HPDE6-E6E7 (cell line): ENCODE measurements at regions not wholly inside any gene's neighbourhood (a gene's known extent, or its start where the extent isn't known, plus 50 kb on each side); places are given as distances from the start of the nearest gene placed in this dataset.

Experiments used
- DNase-seq: peaks from one replicate; pipeline ENCODE4 v3.0.0; 2011; ENCODE audit warnings: missing footprints; ENCODE audit errors: extremely low spot score

DNA sequence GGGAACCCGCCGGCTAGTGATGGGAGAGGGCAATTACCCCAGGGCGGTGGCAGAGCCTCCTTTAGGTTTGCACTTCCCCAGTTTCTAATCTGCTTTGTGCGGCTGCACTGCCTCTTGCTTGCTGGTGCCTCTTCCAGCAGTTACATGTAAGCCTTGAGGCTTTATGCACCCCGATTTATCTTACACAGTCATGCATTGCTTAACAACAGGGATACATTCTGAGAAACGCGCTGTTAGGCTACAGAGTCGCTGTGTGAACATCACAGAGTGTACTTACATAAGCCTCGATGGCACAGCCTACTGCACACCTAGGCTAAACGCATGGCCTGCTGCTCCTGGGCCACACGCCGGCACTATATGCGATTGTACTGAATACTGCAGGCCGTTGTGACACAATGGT lies 155.6 kb upstream of the MKI67 start:
- DNase-seq, result no peak

DNA sequence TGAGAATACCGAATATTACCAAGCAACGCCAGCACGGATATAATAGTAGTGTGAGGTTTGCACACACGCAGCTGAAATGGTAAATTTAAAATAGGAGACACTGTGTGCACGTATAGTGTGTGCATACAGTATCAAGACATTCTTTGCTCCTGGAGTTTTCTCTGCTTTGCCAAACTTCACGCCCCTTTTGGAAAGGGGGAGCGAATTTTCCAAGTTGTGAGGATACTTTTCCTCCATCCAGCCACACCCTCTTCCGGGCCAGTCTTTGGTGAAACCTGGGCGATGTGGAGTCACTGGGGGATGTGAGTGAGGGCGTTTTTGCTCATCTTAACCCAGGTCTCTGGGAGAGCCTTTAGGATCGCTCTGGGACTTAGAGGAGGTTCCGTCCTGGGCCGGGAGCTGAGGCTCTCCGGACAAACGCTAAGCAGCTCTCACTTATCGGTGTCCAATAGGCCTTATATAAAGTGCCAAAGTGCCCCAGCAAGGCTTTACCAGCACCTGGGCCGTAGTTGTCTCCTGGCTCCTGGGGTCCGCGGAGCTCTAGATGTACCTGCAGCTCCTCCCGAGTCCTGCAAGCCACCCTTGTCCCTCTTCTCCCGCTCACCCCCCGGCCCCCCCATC lies 160.0 kb upstream of the MKI67 start:
- DNase-seq, result no peak

DNA sequence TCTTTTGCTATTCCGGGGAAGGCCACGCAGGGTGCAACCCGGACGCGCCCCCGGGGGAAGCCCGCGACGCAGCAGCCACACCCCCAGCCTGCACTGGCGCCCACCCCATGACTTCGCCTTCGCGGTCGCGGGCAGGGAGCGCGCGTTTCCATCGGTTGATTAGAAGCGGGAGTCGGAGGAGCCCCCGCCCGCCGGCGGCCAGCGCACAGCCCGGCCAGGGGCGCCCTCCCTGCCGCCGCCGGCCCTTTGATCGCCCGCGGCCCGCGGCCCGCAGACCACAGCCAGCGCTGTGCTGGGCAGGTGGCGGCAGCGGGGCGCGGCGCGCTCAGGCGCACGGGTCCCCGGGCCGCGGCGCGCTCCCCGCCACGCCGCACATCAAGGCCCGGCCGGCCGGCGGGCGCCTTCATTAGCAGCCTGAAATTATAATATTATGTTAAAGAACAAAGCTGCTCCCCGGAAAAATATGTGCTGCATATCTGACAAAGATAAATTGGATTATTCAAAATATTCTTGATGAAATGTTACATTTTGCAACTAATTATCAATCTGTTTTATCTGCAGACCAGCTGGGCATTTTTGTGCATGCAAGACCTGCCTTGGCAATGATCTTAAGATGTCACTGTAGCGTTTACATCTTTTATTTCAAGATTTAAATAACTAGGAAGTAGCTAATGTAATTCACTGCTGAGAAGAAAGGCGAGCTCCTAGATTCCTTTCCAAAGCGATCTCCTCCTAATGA lies 160.7 kb upstream of the MKI67 start:
- no peak for DNase-seq

DNA sequence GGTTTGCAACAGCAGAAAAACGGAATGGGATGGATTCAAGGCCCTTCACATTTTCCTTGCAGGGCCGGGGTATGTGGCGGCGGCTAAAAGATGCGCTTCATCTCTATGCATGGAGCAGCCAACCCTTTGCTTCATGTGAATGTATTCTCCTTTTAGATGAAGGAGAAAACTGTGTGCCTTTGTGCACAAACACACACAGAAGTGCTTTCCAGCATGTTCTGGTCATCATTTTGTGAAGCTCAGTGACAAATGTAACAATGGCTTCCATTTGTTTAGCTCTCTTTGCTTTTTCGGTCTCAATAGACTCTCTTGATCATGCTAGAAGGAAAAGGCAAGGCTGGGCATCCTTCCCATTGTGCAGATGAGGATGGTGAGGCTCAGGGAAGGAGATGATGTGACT lies 161.7 kb upstream of the MKI67 start:
- no peak for DNase-seq

DNA sequence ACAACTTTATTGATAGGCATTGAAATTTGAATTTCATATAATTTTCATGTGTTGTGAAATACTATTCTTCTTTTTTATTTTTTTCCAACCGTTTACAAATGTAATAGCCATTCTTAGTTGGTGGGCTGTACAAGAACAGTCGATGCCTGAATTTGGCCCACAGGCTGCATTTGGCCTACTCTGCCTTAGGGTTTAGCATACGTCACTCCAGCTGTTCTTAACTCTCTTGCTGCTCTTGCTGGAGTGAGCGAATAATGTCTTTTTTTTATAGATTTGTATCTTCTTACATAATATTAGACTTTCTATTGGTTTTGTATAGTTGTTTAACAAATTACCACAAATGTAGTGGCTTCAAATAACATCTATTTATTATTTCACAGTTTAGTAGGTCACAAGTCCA lies 163.4 kb upstream of the MKI67 start:
- no peak for DNase-seq

- no peak for DNase-seq
These were observed 168.8 kb upstream of the MKI67 start for GRCh38 chr10:128295003-128295402.

- no peak for DNase-seq
These were observed 170.2 kb upstream of the MKI67 start for GRCh38 chr10:128296253-128297007.

DNA sequence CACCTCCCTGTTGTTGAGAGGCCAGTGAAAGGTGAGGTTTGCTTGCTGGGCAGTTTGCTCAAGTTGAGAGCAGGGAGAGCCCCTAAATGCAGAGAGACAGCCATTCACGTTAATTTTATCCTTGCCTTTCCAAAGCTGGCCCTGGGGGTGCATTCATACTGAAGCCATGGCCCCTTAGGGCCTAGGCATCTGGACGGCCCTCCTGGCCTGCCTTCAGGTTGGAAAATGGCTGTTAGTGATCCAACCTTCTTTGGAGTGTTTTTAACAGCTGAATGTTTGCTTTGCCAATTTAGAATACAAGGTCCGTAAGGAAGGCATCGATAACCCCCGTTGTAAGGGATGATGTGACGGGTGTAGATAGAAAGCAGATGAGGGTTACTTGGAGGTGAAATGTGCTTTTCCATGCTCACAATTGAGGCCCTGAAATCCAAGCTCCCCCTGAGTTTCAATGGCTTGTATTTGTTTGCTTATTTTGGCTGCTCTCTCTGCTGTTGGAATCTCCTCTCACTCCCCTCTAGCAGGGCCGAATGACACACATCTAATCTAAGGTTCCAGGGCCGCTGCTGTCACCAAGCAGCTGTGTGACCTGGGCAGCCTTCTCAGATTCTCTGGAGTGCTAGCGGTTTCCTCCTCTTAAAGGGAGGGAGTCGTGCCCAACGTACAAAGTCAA lies 171.6 kb upstream of the MKI67 start:
- no peak for DNase-seq

DNA sequence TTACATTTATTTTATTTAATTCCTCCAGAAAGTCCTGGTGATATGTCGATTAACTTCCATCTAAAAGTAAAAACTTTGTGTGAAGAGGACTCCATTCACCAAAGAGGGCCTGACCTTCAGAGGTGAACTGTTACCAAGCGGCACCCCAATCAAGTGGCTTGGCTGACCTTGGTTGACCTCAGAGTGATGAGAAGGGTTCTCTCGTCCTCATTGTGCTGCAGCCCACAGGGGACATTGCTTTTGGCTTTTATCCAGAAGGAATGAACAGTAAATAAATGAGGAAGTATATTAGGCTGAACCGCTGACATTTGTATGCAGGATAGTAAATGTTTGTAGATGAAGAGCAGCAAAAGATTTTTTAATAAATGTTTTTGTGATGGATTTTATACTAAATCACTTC lies 172.4 kb upstream of the MKI67 start:
- DNase-seq, result no peak

- DNase-seq, result no peak
These were observed 174.1 kb upstream of the MKI67 start for GRCh38 chr10:128300290-128300824.

DNA sequence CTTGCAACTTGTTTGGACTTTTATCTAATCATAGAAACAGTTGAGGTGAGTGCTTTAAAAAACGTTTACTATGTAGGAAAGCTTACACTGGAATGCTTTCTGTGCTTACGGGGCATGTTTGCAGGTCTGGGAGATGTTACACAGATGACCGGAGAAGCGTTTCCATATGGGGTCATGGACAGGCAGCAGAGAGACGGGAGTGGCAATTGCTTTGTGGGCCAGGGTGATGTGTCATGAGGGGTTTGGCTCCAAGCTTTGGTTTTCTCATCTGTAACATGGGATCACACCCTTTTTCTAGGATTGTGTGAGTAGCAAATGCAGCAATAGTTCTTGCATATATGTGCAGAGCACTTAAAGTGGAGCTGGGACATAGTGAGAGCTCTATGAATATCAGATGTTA lies 174.8 kb upstream of the MKI67 start:
- no peak for DNase-seq

- DNase-seq, result no peak
These were observed 176.6 kb upstream of the MKI67 start for GRCh38 chr10:128302808-128303207.

DNA sequence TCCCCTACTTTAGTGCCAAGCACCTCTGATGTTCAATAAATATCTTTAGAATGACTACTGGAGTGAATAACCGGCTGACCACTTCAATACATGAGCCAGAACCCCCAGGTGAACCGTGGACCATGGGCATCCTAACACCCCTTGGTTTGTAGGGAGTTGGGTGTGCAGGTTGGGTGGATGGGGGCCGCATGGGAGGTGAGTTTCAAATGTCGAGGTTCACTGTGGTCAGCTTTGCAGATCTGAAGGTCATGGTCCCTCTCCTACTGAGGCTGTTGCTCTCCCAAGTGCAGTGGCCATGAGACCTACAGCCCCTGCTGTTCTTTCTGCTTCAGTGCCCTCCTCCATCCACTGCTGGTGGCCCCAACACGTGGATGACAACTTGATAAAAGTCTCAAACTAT lies 178.0 kb upstream of the MKI67 start:
- no peak for DNase-seq

DNA sequence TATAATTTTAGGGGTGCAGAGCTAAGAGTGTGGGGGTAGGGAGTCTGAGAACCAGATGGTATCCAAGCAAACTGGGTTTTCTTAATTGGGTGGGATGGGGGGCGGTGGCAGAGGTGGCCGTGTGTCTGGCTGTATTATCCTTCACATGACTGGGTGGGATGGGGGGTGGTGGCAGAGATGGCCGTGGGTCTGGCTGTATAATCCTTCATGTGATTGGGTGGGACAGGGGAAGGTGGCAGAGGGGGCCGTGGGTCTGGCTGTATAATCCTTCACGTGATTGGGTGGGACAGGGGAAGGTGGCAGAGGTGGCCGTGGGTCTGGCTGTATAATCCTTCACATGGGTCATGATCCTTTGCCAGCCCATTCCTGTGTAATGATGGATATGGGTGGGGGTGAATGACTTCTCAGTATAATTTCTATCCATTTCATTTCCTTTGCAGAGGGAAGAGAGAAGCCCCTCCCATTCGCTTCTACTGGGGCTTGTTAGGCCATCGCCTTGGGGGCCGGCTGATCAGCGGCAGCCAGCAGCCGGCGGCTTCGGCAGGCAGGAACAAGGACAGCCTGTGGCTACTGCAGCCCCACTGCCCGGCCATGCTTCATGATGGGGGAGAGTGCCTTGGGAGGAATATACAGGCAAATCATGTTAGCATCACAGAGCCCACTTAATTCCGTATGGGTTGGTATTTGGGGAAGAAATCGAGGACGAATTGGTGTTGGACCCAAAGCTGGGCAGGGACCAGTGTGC lies 179.6 kb upstream of the MKI67 start:
- no peak for DNase-seq

GRCh38 chr10:128306535-128306934 lies 180.3 kb upstream of the MKI67 start:
- no peak for DNase-seq

- no peak for DNase-seq
These were observed 180.7 kb upstream of the MKI67 start for GRCh38 chr10:128306966-128307365.

DNA sequence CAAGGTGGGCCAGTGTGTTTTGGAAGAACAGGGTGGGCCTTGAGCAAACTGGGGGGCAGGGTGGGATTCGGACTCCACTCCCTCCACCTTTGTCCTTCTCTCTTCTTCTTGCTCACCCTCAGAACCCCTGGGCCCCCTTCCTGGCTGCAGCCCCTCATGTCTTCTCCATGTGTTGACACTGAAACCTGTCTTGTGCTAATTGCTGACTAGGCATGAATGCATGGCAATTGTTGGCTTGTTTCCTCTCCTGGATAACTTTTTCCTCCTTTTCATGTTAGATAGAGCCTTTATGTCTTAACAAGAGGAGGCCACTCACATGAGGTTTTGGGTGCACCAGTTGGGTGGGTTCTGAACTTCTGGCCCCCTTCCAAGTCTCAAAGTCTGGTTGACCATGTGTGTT lies 181.6 kb upstream of the MKI67 start:
- DNase-seq, result no peak

- DNase-seq, result no peak
These were observed 184.9 kb upstream of the MKI67 start for GRCh38 chr10:128310971-128311658.

DNA sequence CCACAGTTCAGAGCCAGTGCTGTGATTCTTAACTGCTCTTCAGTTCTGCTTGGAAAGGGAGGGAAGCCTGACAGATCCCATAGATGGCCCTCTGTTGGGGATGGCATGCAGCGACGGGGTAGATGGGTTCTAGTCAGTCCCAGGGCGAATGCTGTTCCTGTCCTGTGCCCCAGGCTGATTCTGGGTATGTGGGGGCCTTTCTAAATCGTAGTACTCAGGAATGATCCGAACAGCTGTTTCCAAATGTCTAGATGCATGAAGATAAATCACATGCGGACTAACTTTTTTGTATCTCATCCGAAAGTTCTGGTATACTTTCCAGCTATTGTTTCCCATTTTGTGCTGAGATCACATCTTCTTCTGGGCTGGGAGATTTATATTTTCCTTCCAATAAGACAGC lies 186.0 kb upstream of the MKI67 start:
- no peak for DNase-seq

- DNase-seq, result no peak
These were observed 188.5 kb upstream of the MKI67 start for GRCh38 chr10:128314686-128315085.
